IMR-90 (cell line): ENCODE measurements at regions not wholly inside any gene's neighbourhood (a gene's known extent, or its start where the extent isn't known, plus 50 kb on each side); places are given as distances from the start of the nearest gene placed in this dataset.

Experiments used
- ATAC-seq: fragments of 200-7000 bp; cut with Tn5 transposase; 2 replicates; pipeline ENCODE4 v1.9.1; 2020; ENCODE audit warnings: low read depth, mild to moderate bottlenecking, moderate library complexity
- BruUV-seq: library from RNA; stranded (reverse); fragments of 400-500 nt; replicated peaks from 2 replicates; lab custom pipeline; 2021; lab: Mats Ljungman, UMichigan
- CTCF ChIA-PET: fragments of 300-600 bp; formaldehyde crosslinking; extraction: SDS; loops from one replicate; lab custom pipeline; 2021; ENCODE audit warnings: antibody characterized with exemption; lab: Yijun Ruan, JAX
- POLR2A ChIA-PET: fragments of 300-600 bp; sonication (Branson Sonifier 250); formaldehyde crosslinking; loops from one replicate; lab custom pipeline; 2022; ENCODE audit warnings: antibody characterized with exemption; ENCODE audit not compliant: unreplicated experiment; lab: Charles Lee
- DNase-seq: peaks from one replicate; pipeline ENCODE4 v3.0.0; 2013
- H2AFZ ChIP-seq: replicated peaks from 2 replicates; pipeline ENCODE3; 2013; ENCODE audit warnings: low read length, mild to moderate bottlenecking; ENCODE audit not compliant: poor library complexity
- H2AK5ac ChIP-seq: 2 replicates; pipeline ENCODE4 v1.6.1; 2013; ENCODE audit warnings: low read depth, low read length, inconsistent platforms
- H2AK9ac ChIP-seq: replicated peaks from 2 replicates; pipeline ENCODE3; 2013; ENCODE audit warnings: mild to moderate bottlenecking, low read depth, low read length, moderate library complexity; ENCODE audit not compliant: poor library complexity
- H2BK120ac ChIP-seq: 2 replicates; pipeline ENCODE4 v1.6.1; 2013; ENCODE audit warnings: low read depth, low read length, inconsistent platforms
- H2BK15ac ChIP-seq: 3 replicates; pipeline ENCODE4 v1.6.1; 2013; ENCODE audit warnings: low read depth, low read length, inconsistent platforms
- H2BK20ac ChIP-seq: 2 replicates; pipeline ENCODE4 v1.6.1; 2013; ENCODE audit warnings: low read depth, mild to moderate bottlenecking, inconsistent platforms, low read length, moderate library complexity
- H2BK5ac ChIP-seq: 2 replicates; pipeline ENCODE4 v1.6.1; 2013; ENCODE audit warnings: mild to moderate bottlenecking, low read depth, low read length, inconsistent platforms; ENCODE audit not compliant: poor library complexity, severe bottlenecking
- H3K14ac ChIP-seq: replicated peaks from 2 replicates; pipeline ENCODE4 v1.6.1; 2013; ENCODE audit warnings: low read depth, low read length, inconsistent platforms
- H3K18ac ChIP-seq: 2 replicates; pipeline ENCODE4 v1.6.1; 2013; ENCODE audit warnings: low read depth, low read length, control low read depth
- H3K23ac ChIP-seq: 2 replicates; pipeline ENCODE4 v1.6.1; 2013; ENCODE audit warnings: low read depth, low read length, inconsistent platforms
- H3K27ac ChIP-seq: 2 replicates; pipeline ENCODE4 v1.5.1; 2013; ENCODE audit warnings: mild to moderate bottlenecking, control low read depth, low read length; ENCODE audit not compliant: insufficient read depth
- H3K27me3 ChIP-seq: 2 replicates; pipeline ENCODE4 v1.6.1; 2013; ENCODE audit warnings: low read length; ENCODE audit not compliant: control insufficient read depth, insufficient read depth
- H3K36me3 ChIP-seq: 2 replicates; pipeline ENCODE4 v1.6.1; 2013; ENCODE audit warnings: low read length, mixed read lengths; ENCODE audit not compliant: control insufficient read depth, insufficient read depth
- H3K4ac ChIP-seq: 2 replicates; pipeline ENCODE4 v1.6.1; 2013; ENCODE audit warnings: low read depth, low read length, inconsistent platforms
- H3K4me1 ChIP-seq: 2 replicates; pipeline ENCODE4 v1.6.1; 2013; ENCODE audit warnings: low read length, mixed read lengths; ENCODE audit not compliant: control insufficient read depth, insufficient read depth
- H3K4me2 ChIP-seq: 2 replicates; pipeline ENCODE4 v1.6.1; 2013; ENCODE audit warnings: low read depth, mild to moderate bottlenecking, control low read depth, low read length, moderate library complexity
- H3K4me3 ChIP-seq: 2 replicates; pipeline ENCODE4 v1.5.1; 2013; ENCODE audit warnings: low read depth, mild to moderate bottlenecking, control low read depth, low read length, moderate library complexity; ENCODE audit not compliant: insufficient read depth
- H3K56ac ChIP-seq: 2 replicates; pipeline ENCODE4 v1.6.1; 2013; ENCODE audit warnings: low read length, inconsistent platforms; ENCODE audit not compliant: insufficient read depth; ENCODE audit errors: extremely low read depth
- H3K79me1 ChIP-seq, 2 experiments: 2 replicates each; pipeline ENCODE4 v1.6.1; 2013; ENCODE audit warnings: low read length in 2 of 2, inconsistent platforms in 1 of 2, low read depth in 1 of 2
- H3K9ac ChIP-seq: 2 replicates; pipeline ENCODE4 v1.6.1; 2013; ENCODE audit warnings: low read depth, low read length, control low read depth
- H3K9me1 ChIP-seq: 2 replicates; pipeline ENCODE4 v1.6.1; 2013; ENCODE audit warnings: low read length, inconsistent platforms; ENCODE audit not compliant: insufficient read depth
- H3K9me3 ChIP-seq: 2 replicates; pipeline ENCODE4 v1.6.1; 2013; ENCODE audit warnings: low read length; ENCODE audit not compliant: control insufficient read depth, insufficient read depth
- H4K20me1 ChIP-seq: 2 replicates; pipeline ENCODE4 v1.6.1; 2013; ENCODE audit warnings: low read length, inconsistent platforms; ENCODE audit not compliant: insufficient read depth
- H4K5ac ChIP-seq: 2 replicates; pipeline ENCODE4 v1.6.1; 2013; ENCODE audit warnings: mild to moderate bottlenecking, low read depth, low read length, control low read depth
- H4K8ac ChIP-seq, 2 experiments: 2 replicates each; pipeline ENCODE4 v1.6.1; 2013; ENCODE audit warnings: low read depth in 2 of 2, low read length in 2 of 2, control low read depth in 1 of 2, inconsistent platforms in 1 of 2
- H4K91ac ChIP-seq: 2 replicates; pipeline ENCODE4 v1.6.1; 2013; ENCODE audit warnings: low read depth, low read length, inconsistent platforms; ENCODE audit not compliant: insufficient read depth
- MXI1 ChIP-seq: IDR thresholded peaks from 2 replicates; pipeline ENCODE4 v1.6.1; 2012; ENCODE audit warnings: low read depth, mild to moderate bottlenecking, low read length, moderate library complexity, borderline replicate concordance
- WGBS, 2 experiments: methylation state at CpG; one replicate each; pipeline versions ENCODE4 v1.1.5 to v1.1.7; 2013; ENCODE audit warnings: missing lambda C conversion rate in 2 of 2; ENCODE audit not compliant: insufficient read length in 1 of 2; ENCODE audit errors: extremely low coverage in 2 of 2; 5-methylcytosine and 5-hydroxymethylcytosine counted together
- dilution Hi-C: fragments of 300-500 bp; cut with HindIII; formaldehyde crosslinking; loops from one replicate; pipeline ENCODE4 v1.14.3; 2018; ENCODE audit warnings: low sequenced_read_pairs; ENCODE audit not compliant: unreplicated experiment
- in situ Hi-C: fragments of 300-500 bp; cut with MboI; formaldehyde crosslinking; loops from 3 replicates; pipeline ENCODE4 v1.14.3; 2019; ENCODE audit warnings: low sequenced_read_pairs, inconsistent platforms, mixed read lengths
- intact Hi-C: fragments of 100-400 bp; cut with micrococcal nuclease; formaldehyde crosslinking; loops from 2 replicates; pipeline ENCODE4 v1.10.0; 2022

DNA sequence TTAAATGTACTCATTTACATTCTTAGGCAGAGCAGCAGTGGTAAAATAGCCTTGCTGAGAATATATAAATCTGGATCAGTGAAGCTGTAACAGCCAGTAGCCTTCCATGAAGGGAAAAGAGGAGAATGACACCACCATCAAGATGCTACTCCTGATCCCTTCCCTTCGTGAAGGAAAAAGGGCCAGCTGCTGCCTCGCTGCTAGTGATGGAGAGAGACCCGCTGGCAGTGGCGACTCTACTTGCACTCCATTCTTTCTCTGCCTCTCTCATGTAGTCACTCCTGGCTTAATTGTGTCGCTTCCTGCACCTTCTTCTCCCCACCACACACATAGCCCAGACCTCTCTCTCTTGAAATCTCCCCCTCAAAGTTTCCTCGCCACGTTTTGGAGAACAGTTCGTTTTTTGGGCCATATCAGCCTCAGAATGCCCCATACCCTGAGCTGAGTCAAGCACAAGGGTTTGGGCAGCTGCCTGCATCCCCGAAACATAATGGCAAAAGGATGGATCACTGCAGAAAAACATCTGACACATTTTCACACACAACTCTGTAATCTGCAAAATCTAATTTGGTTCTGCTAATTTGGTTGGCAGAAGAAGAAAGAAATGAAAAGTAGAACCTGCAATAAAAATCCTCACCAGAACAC lies 460.3 kb upstream of the IL12A start:
- BruUV-seq, result no TSS peak
- no peaks in the 10 kb centered on the region for H3K9me3 ChIP-seq
- TF ChIP-seq MXI1, result no peak
- H4K5ac ChIP-seq, result no peak overlapping the region
- in situ Hi-C loops (no loop called here), intact Hi-C loops (no loop called here), dilution Hi-C loops (no loop called here)
- no peak overlapping the region for H4K8ac ChIP-seq
- 33% methylated on average over 1 of the region's 9 CpGs; no CpG with 5 or more reads in 1 of the 2 experiments for WGBS, 2 experiments
- H3K27me3 ChIP-seq, result peaks cover 4% of the 10 kb centered on the region; the same call in 1 of the 2 replicates
- H2BK120ac ChIP-seq, result no peak overlapping the region
- ATAC-seq (no peak), DNase-seq (no peak)
- H2BK15ac ChIP-seq, result no peak overlapping the region
- H3K27ac ChIP-seq, result no peak overlapping the region
- no peak overlapping the region for H2AK9ac ChIP-seq
- no peaks in the 10 kb centered on the region for H3K9me1 ChIP-seq
- no peak overlapping the region for H2AK5ac ChIP-seq
- no peak overlapping the region for H4K91ac ChIP-seq
- H3K9ac ChIP-seq, result no peak overlapping the region
- ChIA-PET CTCF (no interaction called here), POLR2A (no interaction called here)
- no peak overlapping the region for H3K4me3 ChIP-seq
- H3K4ac ChIP-seq, result no peak overlapping the region
- H3K36me3 ChIP-seq, result no peaks in the 10 kb centered on the region
- H3K14ac ChIP-seq, result no peak overlapping the region
- no peak overlapping the region for H2BK20ac ChIP-seq
- H3K79me1 ChIP-seq, result no peaks in the 10 kb centered on the region
- H3K4me2 ChIP-seq, result no peak overlapping the region
- no peak overlapping the region for H3K56ac ChIP-seq
- H3K4me1 ChIP-seq, result no peaks in the 10 kb centered on the region
- no peak overlapping the region for H3K18ac ChIP-seq
- H2AFZ ChIP-seq, result no peak overlapping the region
- no peaks in the 10 kb centered on the region for H4K20me1 ChIP-seq
- no peak overlapping the region for H2BK5ac ChIP-seq
- H3K23ac ChIP-seq, result no peak overlapping the region
